Parathyroid adenoma (tissue), 2 donors: ENCODE measurements at regions not wholly inside any gene's neighbourhood (a gene's known extent, or its start where the extent isn't known, plus 50 kb on each side); places are given as distances from the start of the nearest gene placed in this dataset.

Experiments
- H2AFZ ChIP-seq: fragments of 300-600 bp; sonication (generic); one replicate; pipeline ENCODE4 v1.7.0; 2017; ENCODE audit warnings: antibody characterized with exemption, mild to moderate bottlenecking
- H3K27ac ChIP-seq: fragments of 300-600 bp; sonication (generic); one replicate; pipeline ENCODE4 v1.7.0; 2017
- H3K27me3 ChIP-seq: fragments of 300-600 bp; sonication (generic); one replicate; pipeline ENCODE4 v1.7.0; 2017; ENCODE audit warnings: low read length; ENCODE audit not compliant: control insufficient read depth, insufficient read depth
- H3K36me3 ChIP-seq: fragments of 300-600 bp; sonication (generic); one replicate; pipeline ENCODE4 v1.7.0; 2017; ENCODE audit warnings: low read length; ENCODE audit not compliant: control insufficient read depth, insufficient read depth
- H3K4me1 ChIP-seq: fragments of 300-600 bp; sonication (generic); one replicate; pipeline ENCODE4 v1.7.0; 2017; ENCODE audit warnings: control low read depth
- H3K4me2 ChIP-seq: fragments of 300-600 bp; sonication (generic); one replicate; pipeline ENCODE4 v1.7.0; 2017; ENCODE audit warnings: low read length
- H3K4me3 ChIP-seq: fragments of 300-600 bp; sonication (generic); one replicate; pipeline ENCODE4 v1.7.0; 2017; ENCODE audit warnings: low read depth, low read length
- H3K79me2 ChIP-seq: fragments of 300-600 bp; sonication (generic); one replicate; pipeline ENCODE4 v1.7.0; 2017; ENCODE audit warnings: control low read depth
- H3K9ac ChIP-seq: fragments of 300-600 bp; sonication (generic); one replicate; pipeline ENCODE4 v1.7.0; 2017; ENCODE audit warnings: mild to moderate bottlenecking
- H3K9me3 ChIP-seq: fragments of 300-600 bp; sonication (generic); one replicate; pipeline ENCODE4 v1.7.0; 2017; ENCODE audit warnings: low read length; ENCODE audit not compliant: control insufficient read depth
- CTCF ChIP-seq: fragments of 300-600 bp; sonication (generic); IDR thresholded peaks from one replicate; pipeline ENCODE4 v1.7.0; 2017; ENCODE audit warnings: antibody characterized with exemption, mild to moderate bottlenecking
- donor health status: primary hyperparathyroidism.

- no peaks in the 10 kb centered on the region for H3K36me3 ChIP-seq
- no peak overlapping the region for H3K27ac ChIP-seq
- no peak overlapping the region for H2AFZ ChIP-seq
- no peaks in the 10 kb centered on the region for H3K9me3 ChIP-seq
- no peaks in the 10 kb centered on the region for H3K27me3 ChIP-seq
- no peak for TF ChIP-seq CTCF
- no peak overlapping the region for H3K4me3 ChIP-seq
- H3K9ac ChIP-seq: no peak overlapping the region
- H3K4me2 ChIP-seq: no peak overlapping the region
- H3K4me1 ChIP-seq: peaks cover 2% of the 10 kb centered on the region
- H3K79me2 ChIP-seq: no peaks in the 10 kb centered on the region
These were observed 852.3 kb upstream of the CELF2 start for GRCh38 chr10:10165415-10165814.

GRCh38 chr10:10178476-10178875, 839.2 kb upstream of the CELF2 start:
- Histone ChIP-seq H3K4me1 (no peaks in the 10 kb centered on the region), H3K4me2 (no peak overlapping the region), H3K36me3 (no peaks in the 10 kb centered on the region), H2AFZ (no peak overlapping the region), H3K79me2 (no peaks in the 10 kb centered on the region), H3K4me3 (no peak overlapping the region), H3K27ac (no peak overlapping the region), H3K9ac (no peak overlapping the region), H3K9me3 (no peaks in the 10 kb centered on the region), H3K27me3 (no peaks in the 10 kb centered on the region)
- TF ChIP-seq CTCF: no peak

- no peak overlapping the region for H3K9ac ChIP-seq
- H2AFZ ChIP-seq: no peak overlapping the region
- no peaks in the 10 kb centered on the region for H3K27me3 ChIP-seq
- no peak overlapping the region for H3K27ac ChIP-seq
- H3K4me1 ChIP-seq: no peaks in the 10 kb centered on the region
- TF ChIP-seq CTCF: no peak
- no peak overlapping the region for H3K4me2 ChIP-seq
- H3K4me3 ChIP-seq: no peak overlapping the region
- no peaks in the 10 kb centered on the region for H3K36me3 ChIP-seq
- no peaks in the 10 kb centered on the region for H3K79me2 ChIP-seq
- H3K9me3 ChIP-seq: no peaks in the 10 kb centered on the region
These were observed 823.8 kb upstream of the CELF2 start for GRCh38 chr10:10193848-10194247.

- no peaks in the 10 kb centered on the region for H3K79me2 ChIP-seq
- no peaks in the 10 kb centered on the region for H3K36me3 ChIP-seq
- no peak overlapping the region for H3K27ac ChIP-seq
- H3K27me3 ChIP-seq: no peaks in the 10 kb centered on the region
- H3K4me2 ChIP-seq: no peak overlapping the region
- no peak overlapping the region for H3K4me3 ChIP-seq
- H3K9ac ChIP-seq: no peak overlapping the region
- no peaks in the 10 kb centered on the region for H3K4me1 ChIP-seq
- TF ChIP-seq CTCF: no peak
- no peak overlapping the region for H2AFZ ChIP-seq
- H3K9me3 ChIP-seq: no peaks in the 10 kb centered on the region
These were observed 821.0 kb upstream of the CELF2 start for GRCh38 chr10:10196701-10197100.

- no peak overlapping the region for H3K4me2 ChIP-seq
- H3K36me3 ChIP-seq: no peaks in the 10 kb centered on the region
- no peaks in the 10 kb centered on the region for H3K9me3 ChIP-seq
- H3K4me3 ChIP-seq: no peak overlapping the region
- no peaks in the 10 kb centered on the region for H3K27me3 ChIP-seq
- no peak overlapping the region for H3K9ac ChIP-seq
- TF ChIP-seq CTCF: no peak
- H3K4me1 ChIP-seq: no peaks in the 10 kb centered on the region
- no peak overlapping the region for H3K27ac ChIP-seq
- no peaks in the 10 kb centered on the region for H3K79me2 ChIP-seq
- no peak overlapping the region for H2AFZ ChIP-seq
These were observed 820.2 kb upstream of the CELF2 start for GRCh38 chr10:10197423-10197822.
